Natural killer cell (primary cell): ENCODE measurements at regions not wholly inside any gene's neighbourhood (a gene's known extent, or its start where the extent isn't known, plus 50 kb on each side); places are given as distances from the start of the nearest gene placed in this dataset.

Source experiments
- ATAC-seq, 3 donors: fragments of 150-1000 bp in 2 of 3; fragments of 200-7000 bp in 1 of 3; cut with Tn5 transposase; 1 replicate in 1 of 3; 2 replicates in 2 of 3; pipeline ENCODE4 v1.10.0; 2021; ENCODE audit warnings: mild to moderate bottlenecking in 2 of 3, moderate library complexity in 2 of 3
- DNase-seq, 2 donors: peaks; one replicate each; pipeline versions ENCODE4 v3.0.0 to v3.0.0-alpha.2; 2013 to 2021; ENCODE audit warnings: mixed read lengths in 1 of 2
- H3K27ac ChIP-seq: one replicate; pipeline ENCODE4 v1.5.1; 2013; ENCODE audit warnings: mild to moderate bottlenecking, low read length
- H3K27me3 ChIP-seq: one replicate; pipeline ENCODE4 v1.6.1; 2013; ENCODE audit warnings: low read length; ENCODE audit not compliant: control insufficient read depth, insufficient read depth
- H3K36me3 ChIP-seq: one replicate; pipeline ENCODE4 v1.6.1; 2013; ENCODE audit warnings: low read length; ENCODE audit not compliant: control insufficient read depth, insufficient read depth
- H3K4me1 ChIP-seq: one replicate; pipeline ENCODE4 v1.6.1; 2013; ENCODE audit warnings: low read length; ENCODE audit not compliant: control insufficient read depth, insufficient read depth
- H3K4me3 ChIP-seq: one replicate; pipeline ENCODE4 v1.5.1; 2013; ENCODE audit warnings: low read length
- H3K9me3 ChIP-seq: one replicate; pipeline ENCODE4 v1.6.1; 2013; ENCODE audit warnings: low read length; ENCODE audit not compliant: control insufficient read depth, insufficient read depth
- H3K27ac Mint-ChIP-seq, 2 donors: one replicate each; pipeline ENCODE4 v1.8.0; 2022; ENCODE audit warnings: mild to moderate bottlenecking in 2 of 2, mixed read lengths in 2 of 2, moderate library complexity in 1 of 2
- H3K27me3 Mint-ChIP-seq, 2 donors: one replicate each; pipeline ENCODE4 v1.8.0; 2022; ENCODE audit warnings: low read depth in 2 of 2, mixed read lengths in 2 of 2
- H3K36me3 Mint-ChIP-seq: one replicate; pipeline ENCODE4 v1.8.0; 2022; ENCODE audit warnings: mixed read lengths
- H3K4me1 Mint-ChIP-seq, 2 donors: one replicate each; pipeline ENCODE4 v1.8.0; 2022; ENCODE audit warnings: mixed read lengths in 2 of 2
- H3K4me3 Mint-ChIP-seq: one replicate; pipeline ENCODE4 v1.8.0; 2022; ENCODE audit warnings: mild to moderate bottlenecking, moderate library complexity, mixed read lengths
- H3K9me3 Mint-ChIP-seq, 2 donors: one replicate each; pipeline ENCODE4 v1.8.0; 2022; ENCODE audit warnings: mixed read lengths in 2 of 2
- whole genome bisulfite sequencing: methylation state at CpG from one replicate; pipeline ENCODE4 v1.1.7; 2013; ENCODE audit warnings: missing lambda C conversion rate; ENCODE audit not compliant: insufficient coverage; 5-methylcytosine and 5-hydroxymethylcytosine counted together
- intact Hi-C: fragments of 100-400 bp; cut with micrococcal nuclease; formaldehyde crosslinking; loops from one replicate; pipeline ENCODE4 v1.14.2; 2022
- TF ChIP-seq, protein P1 (sequence below): fragments of 200-600 bp; IDR thresholded peaks from one replicate; pipeline ENCODE4 v1.8.0; 2022; ENCODE audit warnings: antibody characterized with exemption

DNA sequence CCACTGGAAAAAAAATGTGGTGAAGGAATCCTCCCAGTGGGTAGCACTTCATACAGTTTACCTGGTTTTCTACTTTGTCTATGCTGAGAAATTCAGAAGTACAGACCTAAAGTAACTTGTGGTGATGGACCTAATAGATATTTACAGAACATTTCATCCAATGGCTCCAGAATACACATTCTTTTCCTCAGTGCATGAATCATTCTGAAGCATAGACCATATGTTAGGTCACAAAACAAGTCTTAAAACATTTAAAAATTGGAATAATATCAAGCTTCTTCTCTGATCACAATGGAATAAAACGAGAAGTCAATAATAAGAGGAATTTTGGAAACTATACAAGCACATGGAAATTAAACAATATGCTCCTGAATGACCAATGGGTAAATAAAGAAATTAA lies 450.1 kb upstream of the INTU start:
- ATAC-seq (no peak), DNase-seq (no peak)
- Histone ChIP-seq H3K27ac (no peak overlapping the region), H3K36me3 (no peaks in the 10 kb centered on the region), H3K4me1 (no peaks in the 10 kb centered on the region), H3K4me3 (no peak overlapping the region), H3K9me3 (peaks cover 3% of the 10 kb centered on the region), H3K27me3 (no peaks in the 10 kb centered on the region)
- Mint-ChIP-seq H3K4me3 (no peak overlapping the region), H3K27ac (no peak overlapping the region), H3K36me3 (no peaks in the 10 kb centered on the region), H3K4me1 (no peaks in the 10 kb centered on the region), H3K27me3 (no peaks in the 10 kb centered on the region), H3K9me3 (peaks cover 13 to 32% of the 10 kb centered on the region in 2 donors)
- no CpG with 5 or more reads among the region's 1 CpG for WGBS
- TF ChIP-seq, protein P1, sequence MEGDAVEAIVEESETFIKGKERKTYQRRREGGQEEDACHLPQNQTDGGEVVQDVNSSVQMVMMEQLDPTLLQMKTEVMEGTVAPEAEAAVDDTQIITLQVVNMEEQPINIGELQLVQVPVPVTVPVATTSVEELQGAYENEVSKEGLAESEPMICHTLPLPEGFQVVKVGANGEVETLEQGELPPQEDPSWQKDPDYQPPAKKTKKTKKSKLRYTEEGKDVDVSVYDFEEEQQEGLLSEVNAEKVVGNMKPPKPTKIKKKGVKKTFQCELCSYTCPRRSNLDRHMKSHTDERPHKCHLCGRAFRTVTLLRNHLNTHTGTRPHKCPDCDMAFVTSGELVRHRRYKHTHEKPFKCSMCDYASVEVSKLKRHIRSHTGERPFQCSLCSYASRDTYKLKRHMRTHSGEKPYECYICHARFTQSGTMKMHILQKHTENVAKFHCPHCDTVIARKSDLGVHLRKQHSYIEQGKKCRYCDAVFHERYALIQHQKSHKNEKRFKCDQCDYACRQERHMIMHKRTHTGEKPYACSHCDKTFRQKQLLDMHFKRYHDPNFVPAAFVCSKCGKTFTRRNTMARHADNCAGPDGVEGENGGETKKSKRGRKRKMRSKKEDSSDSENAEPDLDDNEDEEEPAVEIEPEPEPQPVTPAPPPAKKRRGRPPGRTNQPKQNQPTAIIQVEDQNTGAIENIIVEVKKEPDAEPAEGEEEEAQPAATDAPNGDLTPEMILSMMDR = no peak
- intact Hi-C loops = no loop called here

DNA sequence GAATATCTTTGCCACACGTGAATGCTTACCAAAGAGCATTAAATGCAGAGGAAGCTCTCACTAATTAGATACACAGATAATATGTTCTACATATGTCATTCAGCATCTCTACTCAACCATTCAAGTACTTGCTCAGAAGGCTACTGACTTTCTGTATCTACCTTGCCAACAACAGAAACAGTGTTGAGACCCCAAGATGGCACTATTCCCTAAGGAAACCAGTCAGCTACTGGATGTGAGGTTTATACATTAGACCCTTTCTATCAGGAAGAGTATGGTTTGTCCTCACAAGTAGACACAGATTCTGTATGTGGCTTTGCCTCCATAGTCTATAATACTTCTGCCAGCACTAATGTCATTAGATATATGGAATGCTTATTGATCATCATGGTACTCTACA lies 443.9 kb upstream of the INTU start:
- ATAC-seq = no peak
- Mint-ChIP-seq H3K4me1 (no peaks in the 10 kb centered on the region), H3K27me3 (no peaks in the 10 kb centered on the region), H3K4me3 (no peak overlapping the region), H3K27ac (no peak overlapping the region), H3K36me3 (no peaks in the 10 kb centered on the region), H3K9me3 (peaks cover 16 to 25% of the 10 kb centered on the region in 2 donors)
- Histone ChIP-seq H3K27ac (no peak overlapping the region), H3K9me3 (peaks cover 3% of the 10 kb centered on the region), H3K4me1 (no peaks in the 10 kb centered on the region), H3K27me3 (no peaks in the 10 kb centered on the region), H3K4me3 (no peak overlapping the region), H3K36me3 (no peaks in the 10 kb centered on the region)
- TF ChIP-seq, protein P1 = no peak
- 63% methylated on average over 1 of the region's 1 CpG for WGBS
- intact Hi-C loops = no loop called here
- no peak for DNase-seq

DNA sequence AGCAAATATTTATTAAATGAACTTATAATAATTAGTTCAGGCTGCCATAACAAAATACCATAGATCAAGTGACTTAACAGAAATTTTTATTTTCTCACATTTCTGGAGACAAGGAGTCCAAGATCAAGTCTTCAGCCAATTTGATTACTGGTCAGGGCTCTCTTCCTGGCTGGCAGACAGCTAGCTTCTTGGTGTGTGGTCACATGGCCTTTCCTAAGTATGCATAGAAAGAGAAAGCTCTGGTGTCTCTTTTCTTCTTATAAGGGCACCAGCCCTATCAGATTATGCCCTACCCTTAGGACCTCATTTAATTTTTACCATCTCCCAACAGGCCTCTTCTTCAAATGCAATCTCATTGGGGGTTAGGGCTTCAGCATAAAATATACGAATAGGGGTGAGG lies 438.5 kb upstream of the INTU start:
- intact Hi-C loops = no loop called here

More for the DNA sequence above, 438.5 kb upstream of the INTU start:
- Histone ChIP-seq H3K27me3 (no peaks in the 10 kb centered on the region), H3K9me3 (peaks cover 6% of the 10 kb centered on the region), H3K36me3 (no peaks in the 10 kb centered on the region), H3K4me3 (no peak overlapping the region), H3K27ac (no peak overlapping the region), H3K4me1 (no peaks in the 10 kb centered on the region)
- H3K36me3 Mint-ChIP-seq = peaks cover 7% of the 10 kb centered on the region
- TF ChIP-seq, protein P1 = no peak
- no peak for ATAC-seq
- H3K27ac Mint-ChIP-seq = no peak overlapping the region
- H3K4me3 Mint-ChIP-seq = no peak overlapping the region
- peaks cover 16 to 22% of the 10 kb centered on the region in 2 donors for H3K9me3 Mint-ChIP-seq
- no peaks in the 10 kb centered on the region for H3K4me1 Mint-ChIP-seq
- no peaks in the 10 kb centered on the region for H3K27me3 Mint-ChIP-seq
- DNase-seq = no peak
- 100% methylated on average over 1 of the region's 1 CpG for WGBS
